ENCODE measurements at regions not wholly inside any gene's neighbourhood (a gene's known extent, or its start where the extent isn't known, plus 50 kb on each side); places are given as distances from the start of the nearest gene placed in this dataset.

- Histone ChIP-seq H3K27me3 (no peaks in the 10 kb centered on the region), H3K4me1 (peaks cover 0 to 16% (median 0%) of the 10 kb centered on the region in 9 donors), H3K4me3 (no peak overlapping the region), H3K9me3 (peaks cover 0 to 5% (median 0%) of the 10 kb centered on the region in 11 donors), H3K27ac (peak overlapping the region in 4 of 10 donors; percentile 43 to 68 (median 62)), H3K36me3 (no peaks in the 10 kb centered on the region)
- intact Hi-C loops (cut with DNase I), result no loop called here
- no peak for ATAC-seq
- no peak for DNase-seq
- no peak for TF ChIP-seq CTCF (IDR thresholded peaks at IDR 0.05)
Observed at GRCh38 chr5:92330365-92330764, 947.2 kb upstream of the ARRDC3 start.

DNA sequence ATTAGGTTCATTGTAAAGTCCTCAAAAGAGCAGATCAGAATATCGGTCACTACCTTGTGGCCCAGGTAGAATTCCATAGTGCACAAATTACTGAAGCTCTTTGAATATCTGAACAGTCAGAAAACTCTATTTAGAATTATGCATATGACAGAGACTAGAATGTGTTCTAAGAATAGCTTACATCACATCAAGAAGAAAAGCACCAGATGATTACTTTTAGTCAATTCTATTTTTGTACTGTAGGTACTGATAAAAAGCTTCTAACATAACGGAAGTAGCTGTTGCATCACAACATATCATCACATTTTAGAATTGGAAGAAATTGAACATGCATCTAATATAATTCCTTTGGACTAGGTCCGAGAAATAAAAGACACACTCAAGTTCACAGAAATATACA, 946.6 kb upstream of the ARRDC3 start:
- 33 to 41% methylated on average over 3 of the region's 3 CpGs for WGBS, 2 donors

DNA sequence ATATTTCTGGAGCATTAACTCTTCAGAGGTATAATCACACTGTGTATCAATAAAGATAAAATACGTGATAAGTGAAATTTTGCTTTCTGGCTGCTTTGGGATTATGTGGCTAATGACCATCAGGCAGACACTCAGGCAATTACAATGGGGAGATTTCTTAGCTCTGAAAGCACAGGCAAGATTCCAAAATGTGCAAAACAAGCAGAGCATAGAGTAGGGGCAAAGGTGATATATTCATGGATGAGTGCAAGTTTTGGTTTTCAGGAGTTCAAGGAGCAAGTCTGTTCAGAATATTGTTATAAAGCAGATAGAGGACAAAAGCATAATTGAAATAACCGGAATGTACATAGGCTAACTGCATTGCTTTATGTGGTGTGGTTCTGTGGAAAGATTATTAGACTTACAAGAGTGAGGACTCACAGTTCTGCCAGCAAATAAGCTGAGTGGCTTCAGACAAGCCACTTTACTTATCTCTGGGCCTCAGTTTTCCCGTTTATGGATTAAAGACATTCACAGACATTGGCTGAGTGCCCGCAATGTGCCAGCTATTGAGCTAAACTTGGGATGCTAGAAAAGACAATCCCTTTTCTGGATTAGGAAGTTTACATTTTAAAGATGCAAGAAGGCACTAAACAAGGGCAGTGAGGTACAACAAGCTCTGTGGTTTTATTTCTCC, 945.6 kb upstream of the ARRDC3 start:
- ATAC-seq, result peak in 6 of 8 donors; percentile 49 to 91 (median 70)
- Histone ChIP-seq H3K27me3 (no peaks in the 10 kb centered on the region), H3K4me3 (no peak overlapping the region), H3K4me1 (peaks cover 0 to 16% (median 0%) of the 10 kb centered on the region in 9 donors), H3K27ac (peak overlapping the region in 8 of 10 donors; percentile 15 to 68 (median 44)), H3K36me3 (no peaks in the 10 kb centered on the region), H3K9me3 (no peaks in the 10 kb centered on the region)
- intact Hi-C loops (cut with DNase I), result no loop called here
- DNase-seq, result peak; percentile 7 to 17
- TF ChIP-seq CTCF (IDR thresholded peaks at IDR 0.05), result no peak
- WGBS, 2 donors, result 36 to 52% methylated on average over 4 of the region's 4 CpGs

More for the DNA sequence above, 946.6 kb upstream of the ARRDC3 start:
- peaks cover 0 to 4% (median 0%) of the 10 kb centered on the region in 11 donors for H3K9me3 ChIP-seq
- ATAC-seq, result peak in 6 of 8 donors; percentile 53 to 82 (median 75)
- peak overlapping the region in 8 of 10 donors; percentile 15 to 68 (median 44) for H3K27ac ChIP-seq
- peaks cover 0 to 16% (median 0%) of the 10 kb centered on the region in 9 donors for H3K4me1 ChIP-seq
- no peaks in the 10 kb centered on the region for H3K36me3 ChIP-seq
- no peaks in the 10 kb centered on the region for H3K27me3 ChIP-seq
- no peak for DNase-seq
- intact Hi-C loops (cut with DNase I), result no loop called here
- no peak for TF ChIP-seq CTCF (IDR thresholded peaks at IDR 0.05)
- no peak overlapping the region for H3K4me3 ChIP-seq

- 68 to 76% methylated on average over 5 of the region's 5 CpGs for WGBS, 2 donors
- no peaks in the 10 kb centered on the region for H3K36me3 ChIP-seq
- H3K27ac ChIP-seq, result no peak overlapping the region
- TF ChIP-seq CTCF (IDR thresholded peaks at IDR 0.05), result no peak
- H3K9me3 ChIP-seq, result no peaks in the 10 kb centered on the region
- H3K4me1 ChIP-seq, result no peaks in the 10 kb centered on the region
- DNase-seq (no peak), ATAC-seq (no peak)
- no peak overlapping the region for H3K4me3 ChIP-seq
- intact Hi-C loops (cut with DNase I), result no loop called here
- H3K27me3 ChIP-seq, result no peaks in the 10 kb centered on the region
Observed at GRCh38 chr5:92320446-92320845, 937.3 kb upstream of the ARRDC3 start.

Measured in heart right ventricle (tissue), 16 donors.